ENCODE measurements at regions not wholly inside any gene's neighbourhood (a gene's known extent, or its start where the extent isn't known, plus 50 kb on each side); places are given as distances from the start of the nearest gene placed in this dataset.

DNA sequence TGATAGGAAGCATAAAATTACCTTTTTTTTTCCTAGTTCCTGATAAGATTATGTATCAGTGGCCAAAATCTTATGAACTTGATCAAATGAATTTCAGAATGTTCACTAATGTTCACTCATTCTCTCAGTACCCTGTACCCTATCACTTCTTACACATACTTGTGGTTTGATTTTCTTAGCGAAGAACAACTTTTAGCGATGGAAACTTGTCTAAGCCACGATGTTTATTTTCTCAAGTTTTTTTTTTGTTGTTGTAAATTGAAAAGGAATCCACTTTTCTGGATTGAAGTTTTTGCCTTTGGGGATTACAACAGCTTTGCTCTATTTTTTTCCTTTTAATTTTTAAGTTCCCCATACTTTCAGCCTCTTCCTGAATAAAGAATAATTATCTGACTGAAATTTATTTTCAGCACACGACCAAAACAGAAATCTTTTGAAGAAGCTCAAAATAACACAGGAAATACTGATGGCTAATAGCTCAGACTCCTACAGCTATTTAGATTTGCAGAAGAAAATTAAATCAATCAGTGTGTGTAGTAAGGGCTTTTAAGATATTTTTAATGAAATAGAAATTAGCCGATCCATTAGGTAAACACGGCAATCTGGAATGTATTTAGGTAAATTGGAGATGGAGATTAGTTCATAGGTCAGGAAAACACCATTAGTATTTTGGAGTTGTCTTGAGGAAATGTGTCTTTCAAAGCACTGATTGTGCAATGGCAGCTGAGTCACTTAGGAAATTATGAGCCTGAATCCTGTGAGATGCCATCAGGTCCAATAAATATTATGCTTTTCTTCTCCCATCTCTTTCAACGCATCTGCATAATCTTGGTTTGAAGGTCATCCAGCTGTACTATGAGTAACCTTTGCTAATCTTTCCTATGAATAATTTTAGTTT, 217.5 kb downstream of the GJA1 start:
- TF ChIP-seq GATA2 (IDR thresholded peaks at IDR 0.05; ENCODE audit: low read depth, low read length) = no peak
- TF ChIP-seq GATA3 (IDR thresholded peaks at IDR 0.05; ENCODE audit: low read depth, low read length) = no peak

Measured in SH-SY5Y (cell line).